LHCN-M2 (cell line): ENCODE measurements at regions not wholly inside any gene's neighbourhood (a gene's known extent, or its start where the extent isn't known, plus 50 kb on each side); places are given as distances from the start of the nearest gene placed in this dataset.
"Not testable (repeated sequence)": the region's sequence is repeated elsewhere in the genome, so short reads cannot be mapped to it uniquely, and the experiment has no call there.

Experiments
- DNase-seq: peaks from one replicate; pipeline ENCODE4 v3.0.0-alpha.2; 2012; ENCODE audit warnings: low read depth

DNA sequence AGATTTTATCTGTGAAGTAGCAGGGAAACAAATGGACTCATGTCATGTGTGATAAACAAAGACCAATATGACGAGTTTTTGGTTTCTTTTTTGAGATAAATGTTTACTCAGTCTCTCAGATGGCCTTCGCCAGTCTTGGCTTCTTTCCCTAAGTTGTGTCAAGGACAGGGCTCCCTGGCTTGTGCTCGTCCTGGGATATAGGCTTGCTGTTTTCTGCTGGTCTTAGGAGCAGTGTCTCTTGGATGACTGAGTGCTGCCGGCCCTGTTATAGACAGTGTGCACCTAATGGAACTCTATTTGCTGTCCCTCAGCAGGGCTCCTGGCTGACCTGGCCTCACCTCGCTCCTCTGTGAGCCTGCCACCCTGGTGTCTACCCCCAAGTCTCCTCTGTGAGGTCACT, 324.1 kb upstream of the SYNCRIP start:
- DNase-seq: no peak

GRCh38 chr6:85961746-85962145, 319.1 kb upstream of the SYNCRIP start:
- DNase-seq: no peak

DNA sequence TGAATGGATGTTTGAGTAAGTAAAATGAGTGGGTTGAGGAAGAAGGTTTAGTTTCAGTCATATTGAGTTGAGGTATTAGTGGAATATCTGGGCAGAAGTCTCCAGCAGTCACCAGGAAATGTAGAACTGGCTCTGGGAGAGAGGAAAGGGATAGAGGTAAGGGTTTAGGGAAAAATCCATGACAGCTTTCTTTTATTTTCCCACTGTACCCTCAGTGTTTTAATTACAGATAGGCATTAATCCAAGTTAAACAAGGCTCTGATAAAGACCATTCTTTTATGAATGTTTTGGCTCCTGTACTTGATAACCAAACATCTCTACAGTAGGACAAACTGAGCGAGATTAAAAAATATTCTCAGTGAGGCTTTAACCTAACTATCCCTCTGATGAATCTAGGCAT, 318.4 kb upstream of the SYNCRIP start:
- DNase-seq: no peak

DNA sequence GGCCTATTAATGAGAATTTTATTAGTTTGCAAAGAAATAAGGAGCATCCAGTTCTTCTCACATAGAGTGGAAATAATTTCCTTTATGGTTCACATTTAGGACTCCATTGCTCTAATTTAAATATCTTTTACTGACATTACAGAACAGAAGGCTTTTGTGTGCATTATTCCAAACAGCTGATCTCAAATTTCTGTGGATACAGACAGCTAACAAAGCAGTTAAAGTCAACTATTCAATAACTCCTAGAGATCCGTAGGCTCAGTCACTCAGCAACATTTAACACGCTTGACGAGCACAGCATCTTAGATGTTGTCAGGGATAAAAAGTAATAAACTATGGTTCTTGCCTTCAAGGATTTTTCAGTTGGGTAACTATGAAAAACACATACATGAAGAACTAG, 305.8 kb upstream of the SYNCRIP start:
- no peak for DNase-seq

DNA sequence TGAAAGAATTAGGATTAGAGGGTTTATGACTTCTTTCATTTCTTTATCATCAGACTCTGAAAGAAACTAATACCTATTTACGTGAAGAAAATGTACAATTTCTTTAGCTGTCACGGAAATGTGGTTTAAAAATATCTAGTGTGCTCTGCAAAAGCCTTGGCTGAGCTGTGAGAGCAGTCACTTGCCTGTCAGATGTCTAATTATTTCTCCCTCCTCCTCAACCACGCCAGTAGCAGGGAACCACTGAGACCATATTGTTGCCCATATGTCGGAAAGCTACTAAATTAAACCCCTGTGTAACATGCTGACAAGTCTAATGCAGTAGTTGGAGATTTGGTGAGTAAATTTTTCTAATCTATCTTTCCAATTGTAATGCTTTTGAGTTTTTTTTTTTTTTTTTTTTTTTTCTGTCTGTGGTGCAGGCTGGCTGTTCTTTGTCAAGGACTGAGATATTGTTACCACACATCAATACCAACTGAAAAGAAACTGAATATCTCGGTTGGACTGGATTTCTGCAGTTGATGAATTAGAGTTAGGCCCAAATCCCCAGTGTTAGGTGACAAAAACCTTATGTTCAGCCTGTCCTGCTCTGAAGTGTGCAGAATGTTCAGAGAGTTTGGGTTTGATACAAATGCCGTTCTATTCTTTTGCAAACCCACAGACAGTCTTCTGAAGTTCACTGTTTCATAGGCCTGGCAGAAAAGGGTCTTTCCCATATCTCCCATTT, 302.9 kb upstream of the SYNCRIP start:
- DNase-seq: no peak

- no peak for DNase-seq
Measured at GRCh38 chr6:85944776-85945175, 302.1 kb upstream of the SYNCRIP start.

GRCh38 chr6:85942844-85943243, 300.2 kb upstream of the SYNCRIP start:
- DNase-seq: no peak

GRCh38 chr6:85936916-85937315, 294.2 kb upstream of the SYNCRIP start:
- DNase-seq: no peak

- peak; percentile 34 for DNase-seq
Measured at GRCh38 chr6:85923013-85923430, 280.3 kb upstream of the SYNCRIP start.

DNA sequence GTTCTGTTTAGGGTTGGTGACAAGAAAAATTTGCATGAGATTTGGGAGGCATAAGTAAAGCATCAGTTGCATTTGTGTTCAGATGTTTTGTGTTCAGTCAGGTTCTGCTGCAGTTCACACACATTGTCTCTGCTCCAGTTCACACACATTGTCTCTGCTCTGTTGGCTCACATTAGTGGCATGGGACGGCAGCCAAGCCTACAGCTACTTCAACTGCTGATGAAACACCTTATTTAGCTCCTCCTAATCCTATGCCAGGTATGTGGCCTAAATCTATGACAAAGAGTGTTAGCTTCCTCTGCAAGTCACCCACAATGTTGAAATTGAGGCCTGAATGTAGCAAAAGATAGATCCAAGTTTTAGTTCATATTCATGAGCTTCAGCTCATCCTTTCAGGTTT, 278.1 kb upstream of the SYNCRIP start:
- DNase-seq: no peak

DNA sequence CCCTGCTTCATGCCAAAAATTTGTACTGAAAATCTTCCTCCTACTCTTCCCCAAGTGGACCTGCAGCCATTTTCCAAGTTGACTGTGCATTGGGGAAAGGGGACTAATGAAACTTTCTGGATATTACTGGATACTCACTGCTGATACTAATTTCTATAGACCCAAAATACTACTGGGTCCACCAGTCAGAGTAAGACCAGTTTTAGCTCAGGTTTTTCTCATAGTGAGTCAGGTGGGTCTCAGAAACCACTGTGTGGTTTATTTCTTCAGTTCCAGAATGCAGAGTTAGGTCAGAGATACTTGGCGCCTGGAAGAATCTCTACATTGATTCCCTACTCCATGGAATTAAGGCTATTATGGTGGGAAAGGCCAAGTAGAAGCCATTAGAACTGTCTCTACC, 274.8 kb upstream of the SYNCRIP start:
- DNase-seq: no peak

DNA sequence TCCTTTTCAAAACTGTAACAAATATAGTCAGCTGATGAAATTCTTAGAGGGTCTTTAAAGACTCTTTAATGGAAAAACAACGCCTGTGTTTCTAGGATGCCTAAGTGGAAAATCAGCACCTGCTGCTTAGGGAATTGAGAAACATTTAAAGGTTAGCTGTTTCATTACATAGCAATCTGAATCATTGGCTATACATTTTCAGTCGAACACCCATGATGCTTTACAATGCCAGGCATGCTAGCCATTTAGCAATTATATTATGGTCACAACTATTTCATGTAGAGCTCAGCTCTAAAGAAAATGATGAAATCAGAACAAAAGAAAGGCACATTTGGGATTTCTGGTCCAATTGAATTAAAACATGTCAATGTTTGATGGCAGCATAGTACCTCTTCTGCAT, 270.3 kb upstream of the SYNCRIP start:
- DNase-seq: no peak

GRCh38 chr6:85912582-85912981, 269.9 kb upstream of the SYNCRIP start:
- DNase-seq: no peak

DNA sequence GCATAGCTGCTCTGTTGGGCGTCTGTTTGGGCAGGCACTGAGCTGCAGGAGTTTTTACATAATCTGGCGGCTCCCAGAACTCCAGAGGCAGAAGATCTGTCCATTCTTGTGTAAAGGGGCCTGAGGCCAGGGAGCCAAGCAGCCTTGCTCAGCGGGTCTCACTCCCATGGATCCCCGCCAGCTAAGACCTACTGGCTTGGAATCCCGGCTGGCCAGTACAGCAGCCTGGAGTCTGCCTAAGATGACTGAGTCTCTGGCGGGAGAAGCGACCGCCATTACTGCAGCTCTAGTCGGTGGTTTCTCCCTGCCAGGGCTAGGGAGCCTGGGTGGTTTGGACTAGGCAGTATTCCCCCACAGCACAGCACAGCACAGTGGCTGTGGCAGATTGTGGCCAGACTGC, 268.4 kb upstream of the SYNCRIP start:
- DNase-seq: no peak

DNA sequence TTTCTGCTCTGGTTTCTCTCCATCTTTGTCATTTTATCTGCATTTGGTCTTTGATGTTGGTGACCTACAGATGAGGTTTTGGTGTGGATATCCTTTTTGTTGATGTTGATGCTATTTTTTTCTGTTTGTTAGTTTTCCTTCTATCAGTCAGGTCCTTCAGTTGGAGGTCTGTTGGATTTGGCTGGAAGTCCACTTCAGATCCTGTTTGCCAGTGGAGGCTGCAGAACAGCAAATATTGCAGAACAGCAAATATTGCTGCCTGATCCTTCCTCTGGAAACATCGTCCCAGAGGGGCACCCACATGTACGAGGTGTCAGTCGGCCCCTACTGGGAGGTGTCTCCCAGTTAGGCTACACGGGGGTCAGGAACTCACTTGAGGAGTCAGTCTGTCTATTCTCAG, 265.4 kb upstream of the SYNCRIP start:
- DNase-seq: not testable (repeated sequence)

- DNase-seq: no peak
Measured at GRCh38 chr6:85892346-85892745, 249.7 kb upstream of the SYNCRIP start.

- no peak for DNase-seq
Measured at GRCh38 chr6:85887461-85887860, 244.8 kb upstream of the SYNCRIP start.

DNA sequence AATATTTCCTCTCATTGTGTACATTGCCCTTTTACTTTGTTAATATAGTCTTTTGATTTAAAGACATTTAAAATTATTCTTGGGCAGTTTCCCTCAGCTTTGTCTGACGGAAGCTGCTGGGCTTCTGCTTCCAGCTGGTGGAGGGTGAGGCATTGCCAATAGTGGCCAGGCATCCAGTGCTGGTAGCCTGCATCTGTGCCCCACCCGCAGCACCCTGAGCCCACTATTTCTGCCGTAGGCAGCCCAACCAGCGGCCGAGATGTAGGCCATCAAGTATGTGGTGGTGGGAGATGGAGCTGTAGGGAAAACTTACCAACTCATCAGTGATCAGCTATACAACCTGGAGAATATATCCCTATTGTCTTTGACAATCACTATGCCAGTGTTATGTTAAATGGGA, 226.0 kb upstream of the SYNCRIP start:
- DNase-seq: no peak

GRCh38 chr6:85867595-85867994, 224.9 kb upstream of the SYNCRIP start:
- no peak for DNase-seq

GRCh38 chr6:85866758-85867401, 224.2 kb upstream of the SYNCRIP start:
- DNase-seq: no peak

- DNase-seq: no peak
Measured at GRCh38 chr6:85866370-85866730, 223.7 kb upstream of the SYNCRIP start.

GRCh38 chr6:85865420-85866369, 223.0 kb upstream of the SYNCRIP start:
- peak; percentile 81 for DNase-seq
